Naive thymus-derived CD8-positive, alpha-beta T cell (primary cell): ENCODE measurements at regions not wholly inside any gene's neighbourhood (a gene's known extent, or its start where the extent isn't known, plus 50 kb on each side); places are given as distances from the start of the nearest gene placed in this dataset.

Source experiments
- ATAC-seq, 2 donors: fragments of 150-1000 bp; cut with Tn5 transposase in 1 of 2; sonication (Bioruptor Pico), chemical (Tn5 transposase) in 1 of 2; 1 replicate in 1 of 2; 2 replicates in 1 of 2; pipeline ENCODE4 v1.10.0; 2021; ENCODE audit warnings: mild to moderate bottlenecking in 2 of 2, moderate library complexity in 2 of 2
- POLR2A ChIA-PET: fragments of 350-600 bp; sonication (Branson Sonifier 250); formaldehyde crosslinking; loops from one replicate; lab custom pipeline; 2021; ENCODE audit warnings: antibody characterized with exemption; lab: Charles Lee
- DNase-seq, 10 donors: peaks; one replicate each; pipeline versions ENCODE4 v3.0.0 to v3.0.0-alpha.2; 2020 to 2022
- H3K27ac Mint-ChIP-seq, 10 donors: one replicate each; pipeline ENCODE4 v1.8.0; 2020 to 2022; ENCODE audit warnings: mild to moderate bottlenecking in 10 of 10, mixed read lengths in 10 of 10, moderate library complexity in 4 of 10, inconsistent platforms in 1 of 10
- H3K27me3 Mint-ChIP-seq, 5 donors: one replicate each; pipeline ENCODE4 v1.8.0; 2021 to 2022; ENCODE audit warnings: mixed read lengths in 5 of 5
- H3K36me3 Mint-ChIP-seq, 3 donors: one replicate each; pipeline ENCODE4 v1.8.0; 2020 to 2022; ENCODE audit warnings: mixed read lengths in 3 of 3, mild to moderate bottlenecking in 2 of 3, inconsistent platforms in 1 of 3
- H3K4me1 Mint-ChIP-seq, 4 donors: one replicate each; pipeline ENCODE4 v1.8.0; 2021 to 2022; ENCODE audit warnings: mixed read lengths in 4 of 4
- H3K4me3 Mint-ChIP-seq, 10 donors: one replicate each; pipeline ENCODE4 v1.8.0; 2020 to 2022; ENCODE audit warnings: mild to moderate bottlenecking in 10 of 10, mixed read lengths in 10 of 10, moderate library complexity in 6 of 10, inconsistent platforms in 1 of 10
- H3K9me3 Mint-ChIP-seq, 9 donors: one replicate each; pipeline ENCODE4 v1.8.0; 2020 to 2022; ENCODE audit warnings: mixed read lengths in 9 of 9, mild to moderate bottlenecking in 3 of 9, inconsistent platforms in 1 of 9, moderate library complexity in 1 of 9

DNA sequence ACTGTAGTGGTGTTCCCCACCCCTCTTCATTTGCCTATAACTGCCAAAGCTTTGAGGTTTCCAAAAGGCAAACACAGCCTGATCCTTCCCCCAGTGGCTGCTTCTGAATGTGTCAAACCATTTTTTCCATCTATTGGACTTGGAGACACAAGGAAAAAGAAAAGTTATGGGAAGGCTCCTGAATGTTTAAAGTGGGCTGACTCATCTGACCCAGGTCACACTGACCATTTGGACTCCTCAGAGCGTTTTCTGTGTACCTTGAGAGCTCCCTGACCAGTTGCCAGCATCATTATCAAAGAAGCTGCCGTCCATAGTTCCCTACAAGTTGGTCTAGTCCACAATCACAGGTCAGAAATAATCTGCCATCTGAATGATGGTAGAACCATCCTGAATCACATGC is 123.4 kb upstream of the COL3A1 start:
- DNase-seq (no peak), ATAC-seq (no peak)
- peaks cover 0 to 24% (median 2%) of the 10 kb centered on the region in 9 donors for H3K9me3 Mint-ChIP-seq
- H3K27me3 Mint-ChIP-seq = no peaks in the 10 kb centered on the region
- H3K4me1 Mint-ChIP-seq = no peaks in the 10 kb centered on the region
- POLR2A ChIA-PET = no interaction called here
- H3K36me3 Mint-ChIP-seq = no peaks in the 10 kb centered on the region
- no peak overlapping the region for H3K4me3 Mint-ChIP-seq
- no peak overlapping the region for H3K27ac Mint-ChIP-seq

DNA sequence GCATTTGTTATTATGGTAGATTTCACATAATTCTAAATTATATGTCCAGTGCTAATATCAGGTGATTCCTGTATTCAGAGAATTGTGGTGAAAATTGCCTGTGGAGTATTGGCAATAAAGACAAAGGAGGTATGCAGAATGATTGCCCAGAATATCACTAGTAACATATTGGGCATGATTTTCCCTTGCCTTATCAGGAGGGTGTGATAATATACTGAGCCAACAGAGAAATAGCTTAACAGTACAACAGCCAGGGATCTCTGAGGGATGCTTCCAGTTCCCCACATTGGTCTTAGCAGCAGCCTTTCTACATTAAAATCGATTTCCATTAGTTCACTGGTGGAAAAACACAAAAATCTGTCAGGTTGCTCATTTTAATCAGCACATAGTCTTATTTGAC is 122.9 kb upstream of the COL3A1 start:
- H3K27ac Mint-ChIP-seq = no peak overlapping the region
- peaks cover 0 to 22% (median 2%) of the 10 kb centered on the region in 9 donors for H3K9me3 Mint-ChIP-seq
- H3K4me1 Mint-ChIP-seq = no peaks in the 10 kb centered on the region
- DNase-seq (no peak), ATAC-seq (no peak)
- no peak overlapping the region for H3K4me3 Mint-ChIP-seq
- no peaks in the 10 kb centered on the region for H3K36me3 Mint-ChIP-seq
- no peaks in the 10 kb centered on the region for H3K27me3 Mint-ChIP-seq
- POLR2A ChIA-PET = no interaction called here

DNA sequence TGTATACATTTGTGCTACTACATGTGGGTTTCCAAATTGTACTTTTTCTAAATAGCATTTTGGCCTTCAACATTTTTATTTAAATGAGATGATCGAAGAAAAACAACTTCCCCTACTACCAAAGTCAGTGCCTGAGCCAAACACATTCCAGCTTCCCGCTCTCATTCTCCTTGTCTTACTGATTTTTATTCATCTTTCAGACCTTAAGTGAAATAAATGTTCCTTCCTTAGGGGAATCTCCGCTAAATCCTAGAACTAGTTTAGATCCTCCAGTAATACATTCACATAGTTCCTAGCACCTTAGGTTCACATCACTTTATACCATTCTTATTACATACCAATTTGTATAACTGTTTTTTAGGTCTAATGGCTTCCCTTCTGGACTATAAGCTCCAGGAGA is 122.3 kb upstream of the COL3A1 start:
- H3K4me3 Mint-ChIP-seq = no peak overlapping the region
- H3K27me3 Mint-ChIP-seq = no peaks in the 10 kb centered on the region
- POLR2A ChIA-PET = no interaction called here
- H3K36me3 Mint-ChIP-seq = no peaks in the 10 kb centered on the region
- DNase-seq (no peak), ATAC-seq (no peak)
- peaks cover 0 to 18% (median 0%) of the 10 kb centered on the region in 9 donors for H3K9me3 Mint-ChIP-seq
- H3K27ac Mint-ChIP-seq = no peak overlapping the region
- no peaks in the 10 kb centered on the region for H3K4me1 Mint-ChIP-seq

DNA sequence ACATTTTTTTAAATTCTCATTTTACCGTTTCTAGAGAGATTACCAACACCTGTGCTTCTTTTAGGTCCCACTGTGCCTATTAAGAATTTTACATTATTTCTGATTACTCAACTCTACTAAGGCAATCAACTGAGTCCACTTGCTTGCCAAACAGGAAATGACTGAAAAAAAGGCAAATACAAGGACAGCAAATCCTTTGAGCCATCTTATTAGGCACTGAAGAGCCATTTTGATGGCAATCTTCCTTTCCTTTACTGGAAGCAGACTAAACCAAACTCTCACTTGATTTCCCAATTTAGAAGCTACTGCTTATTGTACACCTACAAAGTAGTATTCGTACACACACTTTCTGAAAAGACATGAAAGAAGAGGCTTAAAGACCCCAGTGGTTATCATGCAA is 121.4 kb upstream of the COL3A1 start:
- DNase-seq (no peak), ATAC-seq (no peak)
- POLR2A ChIA-PET = no interaction called here
- H3K27ac Mint-ChIP-seq = no peak overlapping the region
- peaks cover 0 to 22% (median 0%) of the 10 kb centered on the region in 9 donors for H3K9me3 Mint-ChIP-seq
- no peaks in the 10 kb centered on the region for H3K27me3 Mint-ChIP-seq
- H3K4me3 Mint-ChIP-seq = no peak overlapping the region
- H3K4me1 Mint-ChIP-seq = no peaks in the 10 kb centered on the region
- H3K36me3 Mint-ChIP-seq = no peaks in the 10 kb centered on the region

DNA sequence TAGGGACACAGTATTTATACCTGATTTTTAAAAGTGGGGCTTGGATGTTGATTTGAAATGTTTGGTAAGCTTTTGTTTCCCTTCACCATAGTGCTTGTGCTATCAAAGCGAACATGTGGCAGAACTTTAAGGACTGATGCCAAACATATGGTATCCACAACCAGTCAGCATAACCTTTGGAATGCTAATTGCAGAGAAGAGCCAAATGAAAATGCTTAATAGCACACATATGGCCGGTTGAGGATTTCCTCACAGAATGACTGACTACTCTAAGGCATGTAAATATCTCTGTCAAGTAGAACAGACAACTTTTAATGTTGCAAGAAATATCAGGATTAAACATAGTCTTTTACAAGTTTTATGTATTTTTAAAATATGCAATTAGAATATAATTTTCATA is 120.9 kb upstream of the COL3A1 start:
- Mint-ChIP-seq H3K9me3 (peaks cover 0 to 19% (median 0%) of the 10 kb centered on the region in 9 donors), H3K4me3 (no peak overlapping the region), H3K36me3 (no peaks in the 10 kb centered on the region), H3K27ac (no peak overlapping the region), H3K27me3 (no peaks in the 10 kb centered on the region), H3K4me1 (no peaks in the 10 kb centered on the region)
- DNase-seq (no peak), ATAC-seq (no peak)
- POLR2A ChIA-PET = no interaction called here

DNA sequence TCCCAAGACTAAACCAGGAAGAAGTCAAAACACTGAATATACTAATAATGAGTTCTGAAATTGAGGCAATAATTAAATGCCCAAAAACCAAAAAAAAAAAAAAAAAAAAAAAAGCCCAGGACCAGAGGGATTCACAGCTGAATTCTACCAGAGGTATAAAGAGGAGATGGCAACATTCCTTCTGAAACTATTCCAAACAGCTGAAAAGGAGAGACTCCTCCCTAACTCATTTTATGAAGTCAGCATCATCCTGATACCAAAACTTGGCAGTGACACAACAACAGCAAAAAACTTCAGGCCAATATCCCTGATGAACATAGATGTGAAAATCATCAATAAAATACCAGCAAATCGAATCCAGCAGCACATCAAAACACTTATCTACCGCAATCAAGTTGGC is 108.5 kb upstream of the COL3A1 start:
- Mint-ChIP-seq H3K27me3 (peaks cover 0 to 8% (median 0%) of the 10 kb centered on the region in 5 donors), H3K4me3 (no peak overlapping the region), H3K36me3 (peaks cover 0 to 8% (median 0%) of the 10 kb centered on the region in 3 donors), H3K27ac (no peak overlapping the region), H3K4me1 (peaks cover 0 to 2% (median 0%) of the 10 kb centered on the region in 4 donors), H3K9me3 (peaks cover 2 to 33% (median 22%) of the 10 kb centered on the region in 9 donors)
- no peak for ATAC-seq
- no peak for DNase-seq
- POLR2A ChIA-PET = no interaction called here

DNA sequence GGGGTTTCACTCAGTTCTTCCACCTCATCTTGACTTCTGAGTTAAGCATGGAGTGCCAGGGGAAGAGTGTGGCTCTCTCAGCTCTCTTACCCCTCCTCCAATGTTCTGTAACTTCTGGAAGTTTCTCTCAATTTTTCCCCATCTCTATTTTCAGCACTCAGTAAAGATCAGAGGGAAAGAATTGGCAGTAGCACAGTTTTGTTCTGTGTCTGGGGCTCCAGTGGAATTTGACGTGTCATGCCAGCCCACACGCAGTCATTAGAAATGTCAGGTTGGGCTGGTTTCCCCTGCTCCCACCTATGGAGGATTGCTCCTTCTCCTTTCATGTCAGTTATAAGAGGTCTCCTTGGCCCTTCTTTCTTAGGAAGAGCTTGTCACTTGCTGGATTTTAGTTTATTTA is 104.6 kb upstream of the COL3A1 start:
- Mint-ChIP-seq H3K27me3 (no peaks in the 10 kb centered on the region), H3K9me3 (peaks cover 0 to 24% (median 17%) of the 10 kb centered on the region in 9 donors), H3K4me3 (no peak overlapping the region), H3K36me3 (peaks cover 0 to 8% (median 0%) of the 10 kb centered on the region in 3 donors), H3K27ac (no peak overlapping the region), H3K4me1 (peaks cover 0 to 2% (median 0%) of the 10 kb centered on the region in 4 donors)
- DNase-seq (no peak), ATAC-seq (no peak)
- POLR2A ChIA-PET = no interaction called here

DNA sequence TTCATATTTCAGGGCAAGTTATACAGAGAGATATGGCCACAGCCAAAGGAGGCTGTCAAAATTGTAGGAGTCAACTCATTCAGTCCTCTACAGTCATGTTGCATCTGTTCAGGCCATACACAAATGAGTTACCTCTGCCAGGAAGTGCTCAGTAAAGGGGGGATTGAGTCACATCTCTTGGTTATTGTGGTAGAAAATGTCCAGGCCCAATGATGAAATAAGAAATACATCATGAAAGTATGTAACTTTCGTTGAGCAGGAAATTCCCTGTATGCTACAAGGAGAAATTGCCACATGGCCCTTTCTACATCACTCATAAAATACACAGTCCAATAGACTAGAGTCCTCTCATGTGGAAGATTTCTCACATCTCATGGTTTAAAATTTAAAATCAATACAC is 103.9 kb upstream of the COL3A1 start:
- H3K36me3 Mint-ChIP-seq = peaks cover 0 to 8% (median 0%) of the 10 kb centered on the region in 3 donors

DNA sequence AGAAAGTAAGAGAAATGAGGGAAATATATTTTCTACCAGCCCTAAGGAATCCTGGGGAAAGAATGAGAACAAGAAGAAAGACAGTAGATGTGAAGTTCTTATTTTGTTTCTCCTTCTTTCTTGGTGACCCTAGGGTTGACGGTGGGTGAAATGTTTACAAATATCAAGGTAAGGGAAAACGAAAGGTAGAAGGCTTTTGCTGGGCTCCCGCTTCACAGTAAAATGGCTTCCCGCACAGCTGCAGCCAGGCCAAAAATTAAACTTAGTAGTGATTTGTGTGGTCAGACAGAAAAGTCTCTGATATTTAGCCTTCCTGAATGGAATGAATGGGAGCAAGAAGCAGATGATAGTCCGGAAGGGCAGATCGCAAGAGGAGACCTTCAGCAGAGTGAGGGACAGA is 99.1 kb upstream of the COL3A1 start:
- no peaks in the 10 kb centered on the region for H3K9me3 Mint-ChIP-seq
- H3K27ac Mint-ChIP-seq = no peak overlapping the region
- no peaks in the 10 kb centered on the region for H3K27me3 Mint-ChIP-seq
- DNase-seq = no peak
- no peaks in the 10 kb centered on the region for H3K4me1 Mint-ChIP-seq
- no peak overlapping the region for H3K4me3 Mint-ChIP-seq
- ATAC-seq = no peak
- POLR2A ChIA-PET = no interaction called here
- no peaks in the 10 kb centered on the region for H3K36me3 Mint-ChIP-seq

More for the DNA sequence above, 103.9 kb upstream of the COL3A1 start:
- POLR2A ChIA-PET = no interaction called here
- ATAC-seq = no peak
- Mint-ChIP-seq H3K27me3 (no peaks in the 10 kb centered on the region), H3K27ac (no peak overlapping the region), H3K4me3 (no peak overlapping the region), H3K9me3 (peaks cover 0 to 24% (median 13%) of the 10 kb centered on the region in 9 donors), H3K4me1 (peaks cover 0 to 2% (median 0%) of the 10 kb centered on the region in 4 donors)
- DNase-seq = no peak

DNA sequence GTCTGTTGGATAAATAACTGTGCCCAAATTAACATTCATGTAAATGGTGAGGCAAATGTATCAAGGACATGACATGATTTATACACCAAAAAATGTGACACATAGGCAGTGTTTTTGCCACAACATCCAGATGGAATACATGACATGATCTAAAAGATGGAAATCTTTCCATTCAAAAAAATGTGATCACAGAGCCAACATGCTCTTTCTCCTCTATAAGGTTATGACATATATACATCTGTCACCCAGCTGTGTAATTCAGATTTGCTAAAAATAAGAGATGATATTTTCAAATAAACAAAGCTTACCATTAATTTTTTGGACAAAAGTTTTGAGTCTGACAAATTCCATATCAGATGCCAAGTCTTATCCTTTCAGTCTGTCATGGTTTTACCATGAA is 95.5 kb upstream of the COL3A1 start:
- Mint-ChIP-seq H3K4me1 (no peaks in the 10 kb centered on the region), H3K4me3 (no peak overlapping the region), H3K9me3 (peaks cover 0 to 16% (median 0%) of the 10 kb centered on the region in 9 donors), H3K27me3 (no peaks in the 10 kb centered on the region), H3K36me3 (no peaks in the 10 kb centered on the region), H3K27ac (no peak overlapping the region)
- POLR2A ChIA-PET = no interaction called here
- no peak for DNase-seq
- ATAC-seq = no peak

DNA sequence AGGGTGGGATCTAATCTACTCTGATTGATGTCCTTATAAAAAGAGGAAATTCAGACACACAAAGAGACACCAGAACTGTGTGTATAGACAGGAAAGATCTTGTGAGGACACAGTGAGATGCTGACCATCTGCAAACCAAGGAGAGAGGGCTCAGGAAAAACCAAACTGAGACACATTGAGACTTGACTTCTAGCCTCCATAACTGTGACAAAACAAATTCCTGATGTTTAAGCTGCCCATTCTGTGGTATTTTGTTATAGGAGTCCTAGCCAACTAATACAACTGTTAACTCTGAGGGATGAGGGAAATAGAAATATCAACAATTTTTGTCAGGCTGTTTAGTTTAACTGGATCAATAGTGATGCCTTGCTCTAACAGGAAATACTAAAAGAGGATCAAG is 93.4 kb upstream of the COL3A1 start:
- no peaks in the 10 kb centered on the region for H3K27me3 Mint-ChIP-seq
- no peak for DNase-seq
- no peak overlapping the region for H3K4me3 Mint-ChIP-seq
- peaks cover 0 to 16% (median 0%) of the 10 kb centered on the region in 9 donors for H3K9me3 Mint-ChIP-seq
- no peak for ATAC-seq
- no peaks in the 10 kb centered on the region for H3K36me3 Mint-ChIP-seq
- no peaks in the 10 kb centered on the region for H3K4me1 Mint-ChIP-seq
- POLR2A ChIA-PET = no interaction called here
- H3K27ac Mint-ChIP-seq = no peak overlapping the region

DNA sequence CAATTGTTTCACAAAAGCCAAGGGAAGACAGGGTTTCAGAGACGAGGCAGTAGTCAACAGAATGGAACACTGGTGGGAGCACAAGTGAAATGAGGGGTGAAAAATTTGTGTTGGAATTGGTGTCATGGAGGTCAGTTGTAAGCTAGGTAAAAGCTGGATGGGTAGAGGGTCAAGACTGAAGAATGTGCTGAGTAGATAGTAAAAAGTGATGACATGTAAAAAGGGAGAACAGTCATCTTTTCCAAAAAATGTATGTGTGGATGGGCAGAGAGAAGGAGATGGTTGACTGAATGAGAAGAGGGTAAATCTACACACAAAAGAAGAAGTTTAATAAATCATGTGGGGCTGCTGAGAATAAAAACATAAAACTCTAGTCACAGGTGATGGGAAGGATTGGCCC is 92.7 kb upstream of the COL3A1 start:
- Mint-ChIP-seq H3K4me3 (no peak overlapping the region), H3K36me3 (no peaks in the 10 kb centered on the region)
- POLR2A ChIA-PET = no interaction called here

DNA sequence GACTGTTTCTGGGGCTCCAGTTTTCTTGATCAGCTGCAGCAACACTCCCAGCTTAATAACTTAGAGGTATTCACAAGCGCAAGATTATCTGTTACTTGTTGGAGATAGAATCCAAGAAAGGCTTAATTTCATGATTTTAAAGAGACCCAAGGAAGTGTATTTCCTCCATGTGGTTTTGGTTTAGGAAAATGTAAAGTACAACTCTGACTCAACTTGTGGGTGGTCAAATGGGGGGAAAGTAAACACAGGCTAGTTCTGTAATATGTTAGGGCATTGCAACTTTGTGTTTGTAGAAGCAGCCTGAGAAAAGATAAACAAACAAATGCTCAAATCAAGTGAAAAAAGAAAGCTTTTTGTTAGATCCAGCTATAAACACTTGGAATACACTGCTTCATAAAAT is 90.1 kb upstream of the COL3A1 start:
- Mint-ChIP-seq H3K36me3 (no peaks in the 10 kb centered on the region), H3K27ac (no peak overlapping the region), H3K27me3 (no peaks in the 10 kb centered on the region), H3K9me3 (peaks cover 0 to 16% (median 0%) of the 10 kb centered on the region in 9 donors), H3K4me1 (no peaks in the 10 kb centered on the region), H3K4me3 (no peak overlapping the region)
- ATAC-seq (no peak), DNase-seq (no peak)
- POLR2A ChIA-PET = no interaction called here

More for the DNA sequence above, 92.7 kb upstream of the COL3A1 start:
- Mint-ChIP-seq H3K9me3 (peaks cover 0 to 16% (median 0%) of the 10 kb centered on the region in 9 donors), H3K27ac (no peak overlapping the region), H3K27me3 (no peaks in the 10 kb centered on the region), H3K4me1 (no peaks in the 10 kb centered on the region)
- DNase-seq (no peak), ATAC-seq (no peak)

DNA sequence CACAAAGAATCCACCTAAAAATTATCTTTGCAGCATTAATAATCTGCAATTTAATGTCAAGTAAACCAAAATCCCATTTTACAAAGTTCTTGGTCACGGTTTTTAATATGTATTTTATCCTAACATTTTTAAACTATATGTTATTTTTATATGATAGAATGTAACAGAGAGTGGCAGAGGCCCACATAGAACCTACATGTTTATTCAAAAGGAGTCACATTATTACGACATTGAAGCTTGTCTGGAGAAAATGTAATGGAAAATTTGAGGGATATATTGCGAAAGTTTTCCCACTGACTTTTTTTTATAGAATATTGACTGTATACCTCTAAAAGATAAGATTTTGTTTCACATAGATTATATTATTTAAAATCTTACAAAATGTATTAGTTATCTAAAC is 89.7 kb upstream of the COL3A1 start:
- H3K36me3 Mint-ChIP-seq = no peaks in the 10 kb centered on the region
- POLR2A ChIA-PET = no interaction called here
- no peaks in the 10 kb centered on the region for H3K4me1 Mint-ChIP-seq
- DNase-seq (no peak), ATAC-seq (no peak)
- H3K27me3 Mint-ChIP-seq = no peaks in the 10 kb centered on the region
- H3K27ac Mint-ChIP-seq = no peak overlapping the region
- peaks cover 0 to 16% (median 0%) of the 10 kb centered on the region in 9 donors for H3K9me3 Mint-ChIP-seq
- no peak overlapping the region for H3K4me3 Mint-ChIP-seq
